GM10266 (cell line): ENCODE measurements at regions not wholly inside any gene's neighbourhood (a gene's known extent, or its start where the extent isn't known, plus 50 kb on each side); places are given as distances from the start of the nearest gene placed in this dataset.
"Not testable (repeated sequence)": the region's sequence is repeated elsewhere in the genome, so short reads cannot be mapped to it uniquely, and the experiment has no call there.

ENCODE experiments used
- DNase-seq: peaks from one replicate; pipeline ENCODE4 v3.0.0; 2012; ENCODE audit errors: extremely low spot score
- TF ChIP-seq, protein P1 (sequence below): IDR thresholded peaks from 2 replicates; pipeline ENCODE4 v1.5.1; 2012; ENCODE audit warnings: mild to moderate bottlenecking, low read depth; ENCODE audit not compliant: control insufficient read depth, insufficient read depth; ENCODE audit errors: missing control alignments

DNA sequence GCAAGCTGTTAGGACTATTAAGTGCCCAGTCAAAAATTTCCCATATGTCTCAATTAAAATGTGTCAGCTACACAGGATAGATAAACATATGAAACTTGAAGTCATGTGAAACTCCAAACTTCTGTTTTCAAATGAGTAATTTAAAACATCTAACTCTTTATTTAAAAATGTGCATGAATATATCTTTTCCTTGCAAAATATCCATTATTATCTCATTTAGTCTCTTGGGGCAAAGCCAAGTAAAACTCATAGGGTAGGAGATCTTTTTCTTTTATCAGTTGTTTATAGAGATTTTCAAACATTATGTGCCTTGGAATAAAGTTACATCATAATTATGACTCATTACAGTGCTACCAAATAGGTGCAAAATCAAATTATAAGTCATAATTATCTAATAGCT lies 2020.1 kb upstream of the PRR20A start:
- DNase-seq, result no peak
- TF ChIP-seq, protein P1, sequence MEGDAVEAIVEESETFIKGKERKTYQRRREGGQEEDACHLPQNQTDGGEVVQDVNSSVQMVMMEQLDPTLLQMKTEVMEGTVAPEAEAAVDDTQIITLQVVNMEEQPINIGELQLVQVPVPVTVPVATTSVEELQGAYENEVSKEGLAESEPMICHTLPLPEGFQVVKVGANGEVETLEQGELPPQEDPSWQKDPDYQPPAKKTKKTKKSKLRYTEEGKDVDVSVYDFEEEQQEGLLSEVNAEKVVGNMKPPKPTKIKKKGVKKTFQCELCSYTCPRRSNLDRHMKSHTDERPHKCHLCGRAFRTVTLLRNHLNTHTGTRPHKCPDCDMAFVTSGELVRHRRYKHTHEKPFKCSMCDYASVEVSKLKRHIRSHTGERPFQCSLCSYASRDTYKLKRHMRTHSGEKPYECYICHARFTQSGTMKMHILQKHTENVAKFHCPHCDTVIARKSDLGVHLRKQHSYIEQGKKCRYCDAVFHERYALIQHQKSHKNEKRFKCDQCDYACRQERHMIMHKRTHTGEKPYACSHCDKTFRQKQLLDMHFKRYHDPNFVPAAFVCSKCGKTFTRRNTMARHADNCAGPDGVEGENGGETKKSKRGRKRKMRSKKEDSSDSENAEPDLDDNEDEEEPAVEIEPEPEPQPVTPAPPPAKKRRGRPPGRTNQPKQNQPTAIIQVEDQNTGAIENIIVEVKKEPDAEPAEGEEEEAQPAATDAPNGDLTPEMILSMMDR, result no peak

DNA sequence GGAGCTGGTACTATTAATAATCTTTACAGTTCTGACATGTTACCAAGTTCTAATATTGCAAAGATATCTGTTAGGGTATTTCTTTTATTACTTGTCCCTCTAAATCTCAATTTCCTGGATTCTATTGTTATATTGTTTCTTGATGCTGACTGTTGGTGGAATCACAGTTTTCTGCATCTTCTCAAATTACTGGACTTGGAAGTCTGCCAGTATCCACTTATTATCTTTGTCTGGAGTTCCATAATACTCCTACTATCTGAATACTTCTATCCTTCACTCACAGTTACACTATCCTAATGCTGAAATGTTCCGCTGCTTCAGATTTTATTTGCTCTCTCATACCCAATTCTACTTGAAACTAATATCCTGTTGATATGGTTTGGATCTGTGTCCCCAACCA lies 1985.7 kb upstream of the PRR20A start:
- TF ChIP-seq, protein P1, result no peak
- DNase-seq, result no peak

DNA sequence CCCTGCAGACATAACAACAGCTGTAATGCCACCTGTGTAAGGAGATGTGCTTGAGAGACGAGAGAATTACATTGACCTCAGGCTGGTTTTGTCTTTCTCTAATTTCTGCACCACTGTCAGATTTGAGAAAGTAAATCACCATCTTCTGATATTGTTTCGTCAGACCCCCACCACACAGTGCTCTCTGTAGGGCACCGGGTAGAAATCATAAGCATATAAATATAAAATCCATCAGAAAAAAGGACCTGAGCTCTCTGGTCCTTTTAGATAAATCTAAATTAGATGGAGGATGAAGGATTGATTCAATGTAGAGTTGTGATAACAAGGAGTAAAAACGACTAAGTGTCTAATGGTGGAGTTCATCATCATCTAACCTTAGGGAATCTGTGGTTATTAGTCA lies 1981.0 kb upstream of the PRR20A start:
- TF ChIP-seq, protein P1, result no peak
- DNase-seq, result no peak

DNA sequence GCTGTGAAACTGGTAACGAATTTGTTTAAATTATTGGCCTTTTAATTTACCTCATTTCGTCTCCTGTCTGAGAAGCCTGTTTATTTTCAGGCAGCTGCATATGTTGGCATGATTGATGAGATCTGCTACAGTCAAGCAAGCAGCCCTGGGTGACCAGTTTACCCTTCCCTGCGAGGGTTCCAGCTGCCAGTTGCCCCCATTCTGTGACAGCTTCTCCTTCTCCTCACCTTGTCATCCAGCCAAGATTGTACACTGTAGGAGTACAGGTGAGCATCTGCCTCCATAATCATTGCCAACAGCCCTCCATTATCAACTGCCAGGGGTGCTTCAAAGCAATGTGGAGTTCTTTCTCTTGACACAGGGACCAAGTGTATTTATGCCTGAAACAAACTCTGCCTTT lies 1979.9 kb upstream of the PRR20A start:
- TF ChIP-seq, protein P1, result no peak
- no peak for DNase-seq

DNA sequence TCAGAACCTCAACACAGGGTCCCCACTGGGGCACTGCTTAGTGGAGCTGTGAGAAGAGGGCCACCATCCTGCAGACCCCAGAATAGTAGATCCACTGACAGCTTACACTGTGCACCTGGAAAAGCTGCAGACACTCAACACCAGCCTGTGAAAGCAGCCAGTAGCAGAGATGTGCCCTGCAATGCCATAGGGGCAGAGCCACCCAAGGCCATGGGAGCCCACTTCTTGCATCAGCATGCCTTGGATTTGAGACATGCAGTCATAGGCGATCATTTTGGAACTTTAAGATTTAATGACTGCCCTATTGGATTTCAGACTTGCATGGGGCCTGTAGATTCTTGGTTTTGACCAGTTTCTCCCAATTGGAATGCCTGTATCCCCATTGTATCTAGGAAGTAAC lies 1962.1 kb upstream of the PRR20A start:
- not testable (repeated sequence) for DNase-seq

DNA sequence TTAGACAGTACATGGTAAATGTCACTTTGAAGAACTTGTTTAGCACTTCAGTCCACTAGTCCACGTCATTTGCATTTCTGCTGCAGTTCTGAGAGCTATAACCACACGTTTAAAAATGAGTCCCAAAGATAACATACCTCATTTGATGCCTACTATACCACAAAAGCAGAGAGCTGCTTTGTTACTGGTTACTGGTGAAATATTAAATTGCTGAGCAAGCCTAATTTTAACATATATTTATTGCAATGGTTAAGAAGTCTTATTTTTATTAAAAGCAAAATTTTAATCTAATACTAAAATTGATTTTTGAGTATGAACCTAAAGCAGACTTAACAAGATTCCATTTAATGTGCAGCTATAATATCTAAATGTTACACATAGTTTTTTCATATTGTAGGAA lies 1949.7 kb upstream of the PRR20A start:
- TF ChIP-seq, protein P1, result no peak
- no peak for DNase-seq

DNA sequence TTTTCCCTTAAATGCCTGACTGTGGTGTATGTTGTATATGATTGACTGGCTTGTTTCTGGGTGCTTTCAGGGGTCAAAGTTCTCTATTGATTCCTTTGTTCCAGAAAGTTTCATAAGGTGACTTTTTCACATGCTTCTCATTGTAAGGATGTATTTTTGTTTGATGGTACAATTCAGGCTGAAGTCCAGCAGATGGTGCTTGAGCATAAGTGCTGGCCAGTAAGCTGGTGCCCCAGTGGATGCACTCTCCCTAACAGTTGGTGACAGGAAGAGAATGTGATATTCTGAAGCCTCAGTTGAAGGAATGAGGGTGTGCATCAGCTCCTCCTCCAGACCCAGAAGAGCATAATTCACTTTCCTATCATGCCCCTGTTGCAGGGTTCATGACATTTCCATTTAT lies 1941.6 kb upstream of the PRR20A start:
- TF ChIP-seq, protein P1, result no peak
- no peak for DNase-seq

DNA sequence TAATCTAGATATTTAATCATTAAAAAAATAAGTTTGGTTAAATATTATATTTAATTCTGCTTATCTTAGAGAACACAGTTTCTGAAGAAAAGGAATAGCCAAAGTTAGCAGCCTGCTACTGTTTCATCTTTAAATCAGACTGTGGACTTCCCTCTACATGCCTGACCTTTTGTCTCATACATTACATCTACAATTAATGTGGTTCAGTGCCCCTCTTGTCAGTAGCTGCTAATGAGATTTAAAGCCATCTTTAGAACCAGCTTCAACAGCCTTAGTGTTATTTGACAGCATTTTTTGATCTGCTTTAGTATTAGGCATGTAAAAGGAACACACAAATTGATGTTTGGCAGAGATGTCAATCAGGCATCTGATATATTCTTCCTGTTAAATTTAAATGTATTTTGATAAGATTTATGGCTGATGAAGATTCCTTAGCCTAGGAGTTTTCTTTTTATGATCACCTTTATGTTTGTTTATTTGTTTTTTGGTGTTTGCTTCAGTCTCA lies 1925.8 kb upstream of the PRR20A start:
- no peak for DNase-seq
- TF ChIP-seq, protein P1, result no peak
